K562 (cell line): ENCODE measurements at regions not wholly inside any gene's neighbourhood (a gene's known extent, or its start where the extent isn't known, plus 50 kb on each side); places are given as distances from the start of the nearest gene placed in this dataset.

Experiments used
- DMBX1 ChIP-seq: fragments of 250-450 bp; sonication (Bioruptor Pico); IDR thresholded peaks from 2 replicates; pipeline ENCODE4 v1.8.0; 2022; ENCODE audit warnings: inconsistent platforms, mild to moderate bottlenecking, moderate library complexity, borderline replicate concordance
- ELF4 ChIP-seq: fragments of 450-650 bp; formaldehyde crosslinking; IDR thresholded peaks from 2 replicates; pipeline ENCODE4 v1.4.0; 2022; ENCODE audit warnings: missing genetic modification characterization
- HDAC3 ChIP-seq: fragments of 450-650 bp; IDR thresholded peaks from 2 replicates; pipeline ENCODE4 v1.6.1; 2018; ENCODE audit warnings: borderline replicate concordance, mild to moderate bottlenecking, moderate library complexity; ENCODE audit not compliant: partially characterized antibody
- KLF6 ChIP-seq: fragments of 250-450 bp; sonication (Bioruptor Pico); IDR thresholded peaks from 2 replicates; pipeline ENCODE4 v1.4.0; 2020; ENCODE audit warnings: mild to moderate bottlenecking, moderate library complexity, borderline replicate concordance
- NBN ChIP-seq: fragments of 450-650 bp; IDR thresholded peaks from 2 replicates; pipeline ENCODE4 v1.6.1; 2016; ENCODE audit warnings: low read depth, mild to moderate bottlenecking
- NR2C1 ChIP-seq, 2 experiments: fragments of 450-650 bp; IDR thresholded peaks; 2 replicates each; pipeline ENCODE4 v1.6.1; 2017; ENCODE audit warnings: mild to moderate bottlenecking in 2 of 2, antibody characterized with exemption in 1 of 2, inconsistent platforms in 1 of 2, missing compliant biosample characterization in 1 of 2, missing genetic modification characterization in 1 of 2
- RBM17 ChIP-seq: fragments of 200-400 bp; formaldehyde crosslinking; IDR thresholded peaks from 2 replicates; pipeline ENCODE4 v1.6.1; 2017; ENCODE audit warnings: low read depth, mild to moderate bottlenecking, low read length, borderline replicate concordance
- ZNF239 ChIP-seq: fragments of 250-450 bp; sonication (Bioruptor Pico); IDR thresholded peaks from 2 replicates; pipeline ENCODE4 v1.4.0; 2020; ENCODE audit warnings: mild to moderate bottlenecking
- ZNF707 ChIP-seq: fragments of 250-450 bp; sonication (Bioruptor Pico); conservative IDR thresholded peaks from 2 replicates; pipeline ENCODE4 v1.8.0; 2022; ENCODE audit warnings: inconsistent platforms, mild to moderate bottlenecking, moderate library complexity
- TF ChIP-seq, protein P1 (sequence below), 2 experiments: fragments of 150-350 bp in 1 of 2; IDR thresholded peaks; 2 replicates each; pipeline ENCODE4 v1.6.1; 2012 to 2016; ENCODE audit warnings: low read depth in 2 of 2, low read length in 2 of 2, mild to moderate bottlenecking in 1 of 2, moderate library complexity in 1 of 2

- TF ChIP-seq, protein P1, sequence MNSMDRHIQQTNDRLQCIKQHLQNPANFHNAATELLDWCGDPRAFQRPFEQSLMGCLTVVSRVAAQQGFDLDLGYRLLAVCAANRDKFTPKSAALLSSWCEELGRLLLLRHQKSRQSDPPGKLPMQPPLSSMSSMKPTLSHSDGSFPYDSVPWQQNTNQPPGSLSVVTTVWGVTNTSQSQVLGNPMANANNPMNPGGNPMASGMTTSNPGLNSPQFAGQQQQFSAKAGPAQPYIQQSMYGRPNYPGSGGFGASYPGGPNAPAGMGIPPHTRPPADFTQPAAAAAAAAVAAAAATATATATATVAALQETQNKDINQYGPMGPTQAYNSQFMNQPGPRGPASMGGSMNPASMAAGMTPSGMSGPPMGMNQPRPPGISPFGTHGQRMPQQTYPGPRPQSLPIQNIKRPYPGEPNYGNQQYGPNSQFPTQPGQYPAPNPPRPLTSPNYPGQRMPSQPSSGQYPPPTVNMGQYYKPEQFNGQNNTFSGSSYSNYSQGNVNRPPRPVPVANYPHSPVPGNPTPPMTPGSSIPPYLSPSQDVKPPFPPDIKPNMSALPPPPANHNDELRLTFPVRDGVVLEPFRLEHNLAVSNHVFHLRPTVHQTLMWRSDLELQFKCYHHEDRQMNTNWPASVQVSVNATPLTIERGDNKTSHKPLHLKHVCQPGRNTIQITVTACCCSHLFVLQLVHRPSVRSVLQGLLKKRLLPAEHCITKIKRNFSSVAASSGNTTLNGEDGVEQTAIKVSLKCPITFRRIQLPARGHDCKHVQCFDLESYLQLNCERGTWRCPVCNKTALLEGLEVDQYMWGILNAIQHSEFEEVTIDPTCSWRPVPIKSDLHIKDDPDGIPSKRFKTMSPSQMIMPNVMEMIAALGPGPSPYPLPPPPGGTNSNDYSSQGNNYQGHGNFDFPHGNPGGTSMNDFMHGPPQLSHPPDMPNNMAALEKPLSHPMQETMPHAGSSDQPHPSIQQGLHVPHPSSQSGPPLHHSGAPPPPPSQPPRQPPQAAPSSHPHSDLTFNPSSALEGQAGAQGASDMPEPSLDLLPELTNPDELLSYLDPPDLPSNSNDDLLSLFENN (IDR thresholded peaks at IDR 0.05; ENCODE audit: low read depth in 2 of 2, low read length in 2 of 2) = peak in 1 of 2 experiments; percentile 76; a peak in 1 of 4 replicates
- TF ChIP-seq NBN = no peak
- peak; percentile 96 for TF ChIP-seq KLF6 (CRISPR knock-in tag)
- peak; percentile 73; the same call in 1 of the 2 replicates for TF ChIP-seq ELF4 (CRISPR knock-in tag)
- peak; percentile 67 for TF ChIP-seq HDAC3
- TF ChIP-seq DMBX1 (CRISPR knock-in tag) = peak; percentile 95
- no peak for TF ChIP-seq NR2C1 (IDR thresholded peaks at IDR 0.05)
- TF ChIP-seq NR2C1 (tag; IDR thresholded peaks at IDR 0.05) = 0 out of 2 replicates have a peak, but pooled peaks have one; percentile 41
- no peak for TF ChIP-seq ZNF707
- peak; percentile 82 for TF ChIP-seq ZNF239 (CRISPR knock-in tag)
- TF ChIP-seq RBM17 = no peak
Observed at GRCh38 chr20:55103188-55103587, 627.8 kb downstream of the DOK5 start (continued).
